ENCODE measurements at regions not wholly inside any gene's neighbourhood (a gene's known extent, or its start where the extent isn't known, plus 50 kb on each side); places are given as distances from the start of the nearest gene placed in this dataset.

DNA sequence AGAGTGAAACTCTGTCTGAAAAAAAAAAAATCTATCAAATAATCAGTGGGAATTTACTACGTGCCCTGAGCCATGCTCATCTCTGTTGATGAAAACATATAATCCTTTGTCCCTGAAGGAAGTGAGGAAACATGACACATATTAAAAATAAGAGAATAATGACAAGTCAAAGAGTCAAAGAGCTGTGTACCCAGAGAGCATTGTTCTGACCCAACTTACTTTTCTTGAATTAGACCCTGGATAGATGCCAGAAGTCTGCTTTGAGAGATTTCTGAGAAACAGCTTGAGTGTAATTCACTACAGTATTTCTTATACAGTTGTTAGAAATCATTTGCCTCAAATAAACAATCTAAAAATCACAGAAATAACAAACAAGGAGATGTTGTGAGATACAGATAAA lies 490.0 kb upstream of the PIK3R1 start:
- TF ChIP-seq, protein P1, sequence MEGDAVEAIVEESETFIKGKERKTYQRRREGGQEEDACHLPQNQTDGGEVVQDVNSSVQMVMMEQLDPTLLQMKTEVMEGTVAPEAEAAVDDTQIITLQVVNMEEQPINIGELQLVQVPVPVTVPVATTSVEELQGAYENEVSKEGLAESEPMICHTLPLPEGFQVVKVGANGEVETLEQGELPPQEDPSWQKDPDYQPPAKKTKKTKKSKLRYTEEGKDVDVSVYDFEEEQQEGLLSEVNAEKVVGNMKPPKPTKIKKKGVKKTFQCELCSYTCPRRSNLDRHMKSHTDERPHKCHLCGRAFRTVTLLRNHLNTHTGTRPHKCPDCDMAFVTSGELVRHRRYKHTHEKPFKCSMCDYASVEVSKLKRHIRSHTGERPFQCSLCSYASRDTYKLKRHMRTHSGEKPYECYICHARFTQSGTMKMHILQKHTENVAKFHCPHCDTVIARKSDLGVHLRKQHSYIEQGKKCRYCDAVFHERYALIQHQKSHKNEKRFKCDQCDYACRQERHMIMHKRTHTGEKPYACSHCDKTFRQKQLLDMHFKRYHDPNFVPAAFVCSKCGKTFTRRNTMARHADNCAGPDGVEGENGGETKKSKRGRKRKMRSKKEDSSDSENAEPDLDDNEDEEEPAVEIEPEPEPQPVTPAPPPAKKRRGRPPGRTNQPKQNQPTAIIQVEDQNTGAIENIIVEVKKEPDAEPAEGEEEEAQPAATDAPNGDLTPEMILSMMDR (IDR thresholded peaks at IDR 0.05) = no peak
- no peak for TF ChIP-seq POLR2A (IDR thresholded peaks at IDR 0.05)
- TF ChIP-seq EP300 (IDR thresholded peaks at IDR 0.05) = no peak
